Fibroblast of gingiva (primary cell): ENCODE measurements at regions not wholly inside any gene's neighbourhood (a gene's known extent, or its start where the extent isn't known, plus 50 kb on each side); places are given as distances from the start of the nearest gene placed in this dataset.
A peak's percentile ranks its signal among the peaks of the same experiment; 100 is the strongest.
"Not testable (repeated sequence)": the region's sequence is repeated elsewhere in the genome, so short reads cannot be mapped to it uniquely, and the experiment has no call there.

Source experiments
- DNase-seq: peaks from one replicate; pipeline ENCODE4 v3.0.0-alpha.2; 2011; ENCODE audit warnings: low read depth

- not testable (repeated sequence) for DNase-seq
These were observed 71.5 kb downstream of the WSB1 start for GRCh38 chr17:27365329-27365945.

GRCh38 chr17:27366437-27366836, 72.5 kb downstream of the WSB1 start:
- no peak for DNase-seq

GRCh38 chr17:27367121-27367981, 73.4 kb downstream of the WSB1 start:
- no peak for DNase-seq

GRCh38 chr17:27368151-27368795, 74.4 kb downstream of the WSB1 start:
- DNase-seq, result no peak

GRCh38 chr17:27368980-27369379, 75.1 kb downstream of the WSB1 start:
- DNase-seq, result no peak

- no peak for DNase-seq
These were observed 76.9 kb downstream of the WSB1 start for GRCh38 chr17:27370776-27371175.

- DNase-seq, result not testable (repeated sequence)
These were observed 79.8 kb downstream of the WSB1 start for GRCh38 chr17:27373695-27374094.

GRCh38 chr17:27376637-27377547, 79.4 kb upstream of the KSR1 start:
- DNase-seq, result peak; percentile 29

GRCh38 chr17:27378482-27379175, 77.6 kb upstream of the KSR1 start:
- DNase-seq, result no peak

GRCh38 chr17:27379888-27380533, 76.2 kb upstream of the KSR1 start:
- DNase-seq, result peak; percentile 44

- DNase-seq, result no peak
These were observed 75.7 kb upstream of the KSR1 start for GRCh38 chr17:27380551-27380950.

GRCh38 chr17:27381007-27381501, 75.2 kb upstream of the KSR1 start:
- DNase-seq, result peak; percentile 27

GRCh38 chr17:27382025-27382424, 74.2 kb upstream of the KSR1 start:
- no peak for DNase-seq

GRCh38 chr17:27384261-27384701, 72.0 kb upstream of the KSR1 start:
- peak; percentile 97 for DNase-seq

GRCh38 chr17:27384726-27385125, 71.5 kb upstream of the KSR1 start:
- peak; percentile 12 for DNase-seq

GRCh38 chr17:27385626-27386025, 70.6 kb upstream of the KSR1 start:
- DNase-seq, result no peak

GRCh38 chr17:27386206-27387075, 69.8 kb upstream of the KSR1 start:
- DNase-seq, result no peak

GRCh38 chr17:27389542-27390140, 66.6 kb upstream of the KSR1 start:
- DNase-seq, result no peak

- DNase-seq, result peak; percentile 29
These were observed 65.7 kb upstream of the KSR1 start for GRCh38 chr17:27390540-27390939.
